ENCODE measurements at regions not wholly inside any gene's neighbourhood (a gene's known extent, or its start where the extent isn't known, plus 50 kb on each side); places are given as distances from the start of the nearest gene placed in this dataset.
"Not testable (repeated sequence)": the region's sequence is repeated elsewhere in the genome, so short reads cannot be mapped to it uniquely, and the experiment has no call there.

- Histone ChIP-seq H3K9me3 (replicated peaks; ENCODE audit: control insufficient read depth, insufficient read depth, low read length) (no peaks in the 10 kb centered on the region), H3K4me2 (ENCODE audit: insufficient read depth, low read length) (no peak overlapping the region), H3K79me2 (ENCODE audit: control insufficient read depth, insufficient read depth, low read length) (no peaks in the 10 kb centered on the region), H3K9ac (replicated peaks; ENCODE audit: extremely low read depth, insufficient read depth, low read length) (no peak overlapping the region), H3K27me3 (ENCODE audit: control insufficient read depth in 2 of 2, insufficient read depth in 2 of 2, low read length in 2 of 2) (no peaks in the 10 kb centered on the region), H3K4me3 (replicated peaks in 1 of 3; ENCODE audit: insufficient read depth in 1 of 3, low read depth in 1 of 3, low read length in 3 of 3) (no peak overlapping the region), H2AFZ (ENCODE audit: low read depth, low read length) (no peak overlapping the region), H3K27ac (ENCODE audit: insufficient read depth, low read depth, low read length) (no peak overlapping the region), H3K4me1 (ENCODE audit: control insufficient read depth, extremely low read depth, insufficient read depth, low read length) (no peaks in the 10 kb centered on the region), H3K36me3 (ENCODE audit: control insufficient read depth in 2 of 2, extremely low read depth in 1 of 2, insufficient read depth in 2 of 2, low read length in 2 of 2) (no peaks in the 10 kb centered on the region), H4K20me1 (replicated peaks; ENCODE audit: control insufficient read depth, extremely low read depth, insufficient read depth, low read length) (no peaks in the 10 kb centered on the region), H3K9me1 (replicated peaks; ENCODE audit: control insufficient read depth, extremely low read depth, insufficient read depth, low read length) (no peaks in the 10 kb centered on the region)
- no TSS peak for BruUV-seq (replicated peaks)
- no peak for FAIRE-seq
- intact Hi-C loops (cut with micrococcal nuclease) (loop anchor here (10.0 kb wide), 2 partner anchors 55 to 65 kb away; no protein-coding TSS in a partner anchor), dilution Hi-C loops (cut with MboI; ENCODE audit: extremely low pct_ligation_motif_present, low sequenced_read_pairs) (no loop called here)
- ChIA-PET POLR2A (no interaction called here), CTCF (no interaction called here)
- TF ChIP-seq, protein P1, sequence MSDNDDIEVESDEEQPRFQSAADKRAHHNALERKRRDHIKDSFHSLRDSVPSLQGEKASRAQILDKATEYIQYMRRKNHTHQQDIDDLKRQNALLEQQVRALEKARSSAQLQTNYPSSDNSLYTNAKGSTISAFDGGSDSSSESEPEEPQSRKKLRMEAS (IDR thresholded peaks at IDR 0.05; ENCODE audit: insufficient read depth, insufficient read length), result no peak
- TF ChIP-seq, protein P2, sequence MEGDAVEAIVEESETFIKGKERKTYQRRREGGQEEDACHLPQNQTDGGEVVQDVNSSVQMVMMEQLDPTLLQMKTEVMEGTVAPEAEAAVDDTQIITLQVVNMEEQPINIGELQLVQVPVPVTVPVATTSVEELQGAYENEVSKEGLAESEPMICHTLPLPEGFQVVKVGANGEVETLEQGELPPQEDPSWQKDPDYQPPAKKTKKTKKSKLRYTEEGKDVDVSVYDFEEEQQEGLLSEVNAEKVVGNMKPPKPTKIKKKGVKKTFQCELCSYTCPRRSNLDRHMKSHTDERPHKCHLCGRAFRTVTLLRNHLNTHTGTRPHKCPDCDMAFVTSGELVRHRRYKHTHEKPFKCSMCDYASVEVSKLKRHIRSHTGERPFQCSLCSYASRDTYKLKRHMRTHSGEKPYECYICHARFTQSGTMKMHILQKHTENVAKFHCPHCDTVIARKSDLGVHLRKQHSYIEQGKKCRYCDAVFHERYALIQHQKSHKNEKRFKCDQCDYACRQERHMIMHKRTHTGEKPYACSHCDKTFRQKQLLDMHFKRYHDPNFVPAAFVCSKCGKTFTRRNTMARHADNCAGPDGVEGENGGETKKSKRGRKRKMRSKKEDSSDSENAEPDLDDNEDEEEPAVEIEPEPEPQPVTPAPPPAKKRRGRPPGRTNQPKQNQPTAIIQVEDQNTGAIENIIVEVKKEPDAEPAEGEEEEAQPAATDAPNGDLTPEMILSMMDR (IDR thresholded peaks at IDR 0.05; ENCODE audit: extremely low read depth in 1 of 2, insufficient read depth in 1 of 2, low read depth in 1 of 2, low read length in 2 of 2), result no peak
- TF ChIP-seq GATA2 (IDR thresholded peaks at IDR 0.05; ENCODE audit: insufficient read depth, insufficient read length, low read depth, low read length), result no peak
- TF ChIP-seq FOS (IDR thresholded peaks at IDR 0.05; ENCODE audit: borderline replicate concordance, insufficient read depth, low read length), result no peak
- no peak for TF ChIP-seq POLR2AphosphoS5 (IDR thresholded peaks at IDR 0.05; ENCODE audit: insufficient read depth, low read depth, low read length)
- TF ChIP-seq MYC (IDR thresholded peaks at IDR 0.05; ENCODE audit: low read depth, low read length), result no peak
- TF ChIP-seq JUN (IDR thresholded peaks at IDR 0.05; ENCODE audit: borderline replicate concordance, insufficient read depth, insufficient read length, low read depth), result no peak
- no peak for TF ChIP-seq EZH2 (IDR thresholded peaks at IDR 0.05; ENCODE audit: borderline replicate concordance, low read depth, low read length, severe bottlenecking)
- DNase-seq (ENCODE audit: low read depth, low spot score), result no peak
Measured at GRCh38 chr9:88880199-88880598, 111.1 kb upstream of the S1PR3 start.

- H3K4me2 ChIP-seq (ENCODE audit: insufficient read depth, low read length); H3K4me3 ChIP-seq (replicated peaks in 1 of 3; ENCODE audit: insufficient read depth in 1 of 3, low read depth in 1 of 3, low read length in 3 of 3); POLR2A ChIA-PET; DNase-seq (ENCODE audit: low read depth, low spot score); CTCF ChIA-PET; FAIRE-seq; H3K36me3 ChIP-seq (ENCODE audit: control insufficient read depth in 2 of 2, extremely low read depth in 1 of 2, insufficient read depth in 2 of 2, low read length in 2 of 2); H3K27me3 ChIP-seq (ENCODE audit: control insufficient read depth in 2 of 2, insufficient read depth in 2 of 2, low read length in 2 of 2); dilution Hi-C loops (cut with MboI; ENCODE audit: extremely low pct_ligation_motif_present, low sequenced_read_pairs); H3K9me3 ChIP-seq (replicated peaks; ENCODE audit: control insufficient read depth, insufficient read depth, low read length); H4K20me1 ChIP-seq (replicated peaks; ENCODE audit: control insufficient read depth, extremely low read depth, insufficient read depth, low read length); H2AFZ ChIP-seq (ENCODE audit: low read depth, low read length); H3K79me2 ChIP-seq (ENCODE audit: control insufficient read depth, insufficient read depth, low read length); H3K9me1 ChIP-seq (replicated peaks; ENCODE audit: control insufficient read depth, extremely low read depth, insufficient read depth, low read length); H3K4me1 ChIP-seq (ENCODE audit: control insufficient read depth, extremely low read depth, insufficient read depth, low read length); BruUV-seq (replicated peaks); H3K27ac ChIP-seq (ENCODE audit: insufficient read depth, low read depth, low read length); H3K9ac ChIP-seq (replicated peaks; ENCODE audit: extremely low read depth, insufficient read depth, low read length): not testable (repeated sequence)
- intact Hi-C loops (cut with micrococcal nuclease), result loop anchor here (10.0 kb wide), 2 partner anchors 59 to 61 kb away; no protein-coding TSS in a partner anchor
Measured at GRCh38 chr9:88884291-88884690, 107.0 kb upstream of the S1PR3 start.

GRCh38 chr9:88886762-88887161 lies 104.5 kb upstream of the S1PR3 start:
- CTCF ChIA-PET; H4K20me1 ChIP-seq (replicated peaks; ENCODE audit: control insufficient read depth, extremely low read depth, insufficient read depth, low read length); H3K27ac ChIP-seq (ENCODE audit: insufficient read depth, low read depth, low read length); H3K4me2 ChIP-seq (ENCODE audit: insufficient read depth, low read length); H3K9ac ChIP-seq (replicated peaks; ENCODE audit: extremely low read depth, insufficient read depth, low read length); H3K27me3 ChIP-seq (ENCODE audit: control insufficient read depth in 2 of 2, insufficient read depth in 2 of 2, low read length in 2 of 2); DNase-seq (ENCODE audit: low read depth, low spot score); H3K79me2 ChIP-seq (ENCODE audit: control insufficient read depth, insufficient read depth, low read length); H3K9me3 ChIP-seq (replicated peaks; ENCODE audit: control insufficient read depth, insufficient read depth, low read length); H3K4me3 ChIP-seq (replicated peaks in 1 of 3; ENCODE audit: insufficient read depth in 1 of 3, low read depth in 1 of 3, low read length in 3 of 3); H3K36me3 ChIP-seq (ENCODE audit: control insufficient read depth in 2 of 2, extremely low read depth in 1 of 2, insufficient read depth in 2 of 2, low read length in 2 of 2); H2AFZ ChIP-seq (ENCODE audit: low read depth, low read length); POLR2A ChIA-PET; dilution Hi-C loops (cut with MboI; ENCODE audit: extremely low pct_ligation_motif_present, low sequenced_read_pairs); FAIRE-seq; H3K4me1 ChIP-seq (ENCODE audit: control insufficient read depth, extremely low read depth, insufficient read depth, low read length); H3K9me1 ChIP-seq (replicated peaks; ENCODE audit: control insufficient read depth, extremely low read depth, insufficient read depth, low read length); BruUV-seq (replicated peaks): not testable (repeated sequence)
- intact Hi-C loops (cut with micrococcal nuclease), result loop anchor here (10.0 kb wide), 2 partner anchors 58 to 62 kb away; no protein-coding TSS in a partner anchor

Measured in endothelial cell of umbilical vein (primary cell).